HEK293 (cell line): ENCODE measurements at regions not wholly inside any gene's neighbourhood (a gene's known extent, or its start where the extent isn't known, plus 50 kb on each side); places are given as distances from the start of the nearest gene placed in this dataset.
A peak's percentile ranks its signal among the peaks of the same experiment; 100 is the strongest.

Source experiments
- CTCF ChIA-PET: fragments of 350-600 bp; formaldehyde crosslinking; extraction: SDS; loops from one replicate; lab custom pipeline; 2021; ENCODE audit warnings: antibody characterized with exemption; lab: Yijun Ruan, JAX
- POLR2A ChIA-PET: fragments of 300-600 bp; formaldehyde crosslinking; extraction: SDS; loops from one replicate; lab custom pipeline; 2020; ENCODE audit warnings: antibody characterized with exemption, inconsistent platforms; lab: Yijun Ruan, JAX
- H3K27ac ChIP-seq: fragments of 200-500 bp; sonication (Bioruptor generic); 2 replicates; pipeline ENCODE4 v1.5.1; 2014; ENCODE audit warnings: low read depth, low read length, control low read depth, inconsistent platforms; ENCODE audit errors: extremely low read depth
- H3K36me3 ChIP-seq, 2 experiments: fragments of 200-500 bp in 1 of 2; sonication (Bioruptor generic) in 1 of 2; 1 replicate in 1 of 2; 2 replicates in 1 of 2; pipeline ENCODE4 v1.5.1; 2014 to 2017; ENCODE audit warnings: inconsistent platforms in 2 of 2, low read length in 2 of 2; ENCODE audit not compliant: control insufficient read depth in 2 of 2, insufficient read depth in 1 of 2
- H3K4me1 ChIP-seq: fragments of 200-500 bp; sonication (Bioruptor generic); 2 replicates; pipeline ENCODE4 v1.5.1; 2014; ENCODE audit warnings: mild to moderate bottlenecking, low read length, inconsistent platforms; ENCODE audit not compliant: control insufficient read depth, insufficient read depth
- H3K4me3 ChIP-seq: 2 replicates; pipeline ENCODE4 v1.5.1; 2011; ENCODE audit warnings: low read depth, mild to moderate bottlenecking, control low read depth, low read length, moderate library complexity
- H3K9me3 ChIP-seq: fragments of 200-500 bp; sonication (Bioruptor generic); 2 replicates; pipeline ENCODE4 v1.5.1; 2014; ENCODE audit warnings: low read depth, low read length, inconsistent platforms; ENCODE audit not compliant: control insufficient read depth, insufficient read depth
- GFI1B ChIP-seq: fragments of 450-650 bp; formaldehyde crosslinking; IDR thresholded peaks from 2 replicates; pipeline ENCODE4 v1.5.1; 2016; ENCODE audit warnings: missing biosample characterization, missing genetic modification characterization
- HOXC10 ChIP-seq: sonication (generic); formaldehyde crosslinking; IDR thresholded peaks from 2 replicates; pipeline ENCODE4 v1.8.1; 2023; ENCODE audit warnings: mild to moderate bottlenecking, missing genetic modification reagents
- MEIS1 ChIP-seq: sonication (generic); formaldehyde crosslinking; IDR thresholded peaks from 2 replicates; pipeline ENCODE4 v1.8.1; 2022; ENCODE audit warnings: missing genetic modification reagents, mild to moderate bottlenecking, borderline replicate concordance
- MYNN ChIP-seq: fragments of 450-650 bp; formaldehyde crosslinking; IDR thresholded peaks from 2 replicates; pipeline ENCODE4 v1.5.1; 2016; ENCODE audit warnings: missing biosample characterization, missing genetic modification characterization, borderline replicate concordance
- RBAK ChIP-seq: fragments of 450-650 bp; formaldehyde crosslinking; IDR thresholded peaks from 2 replicates; pipeline ENCODE4 v1.5.1; 2016; ENCODE audit warnings: missing biosample characterization, missing genetic modification characterization
- REPIN1 ChIP-seq: fragments of 450-650 bp; formaldehyde crosslinking; IDR thresholded peaks from 2 replicates; pipeline ENCODE4 v1.5.1; 2017; ENCODE audit warnings: missing biosample characterization, missing genetic modification characterization, low read depth
- REST ChIP-seq: fragments of 450-650 bp; formaldehyde crosslinking; IDR thresholded peaks from 2 replicates; pipeline ENCODE4 v1.5.1; 2016; ENCODE audit warnings: missing biosample characterization, missing genetic modification characterization
- SP7 ChIP-seq: fragments of 450-650 bp; formaldehyde crosslinking; IDR thresholded peaks from 2 replicates; pipeline ENCODE4 v1.5.1; 2016; ENCODE audit warnings: missing biosample characterization, missing genetic modification characterization
- TCF7L2 ChIP-seq: IDR thresholded peaks from 2 replicates; pipeline ENCODE4 v1.6.1; 2011; ENCODE audit warnings: low read depth, mild to moderate bottlenecking, inconsistent platforms, low read length, moderate library complexity, borderline replicate concordance
- ZBTB44 ChIP-seq: fragments of 450-650 bp; IDR thresholded peaks from 2 replicates; pipeline ENCODE4 v1.5.1; 2018; ENCODE audit warnings: missing biosample characterization, mild to moderate bottlenecking, missing genetic modification characterization
- ZBTB8A ChIP-seq: fragments of 450-650 bp; formaldehyde crosslinking; IDR thresholded peaks from 2 replicates; pipeline ENCODE4 v1.5.1; 2016; ENCODE audit warnings: missing biosample characterization, missing genetic modification characterization
- ZFP41 ChIP-seq: fragments of 450-650 bp; formaldehyde crosslinking; IDR thresholded peaks from 2 replicates; pipeline ENCODE4 v1.5.1; 2016; ENCODE audit warnings: missing biosample characterization, missing genetic modification characterization, borderline replicate concordance
- ZNF214 ChIP-seq: fragments of 450-650 bp; formaldehyde crosslinking; IDR thresholded peaks from 2 replicates; pipeline ENCODE4 v1.5.1; 2017; ENCODE audit warnings: missing biosample characterization, mild to moderate bottlenecking, missing genetic modification characterization, borderline replicate concordance
- ZNF239 ChIP-seq: fragments of 450-650 bp; formaldehyde crosslinking; IDR thresholded peaks from 2 replicates; pipeline ENCODE4 v1.5.1; 2016; ENCODE audit warnings: missing biosample characterization, missing genetic modification characterization
- ZNF558 ChIP-seq: fragments of 450-650 bp; formaldehyde crosslinking; IDR thresholded peaks from 2 replicates; pipeline ENCODE4 v1.5.1; 2016; ENCODE audit warnings: missing biosample characterization, missing genetic modification characterization
- ZNF623 ChIP-seq: fragments of 450-650 bp; formaldehyde crosslinking; IDR thresholded peaks from 2 replicates; pipeline ENCODE4 v1.5.1; 2016; ENCODE audit warnings: missing biosample characterization, missing genetic modification characterization
- ZNF664 ChIP-seq: fragments of 450-650 bp; formaldehyde crosslinking; IDR thresholded peaks from 2 replicates; pipeline ENCODE4 v1.5.1; 2016; ENCODE audit warnings: missing biosample characterization, missing genetic modification characterization
- TF ChIP-seq, protein P1 (sequence below): fragments of 450-650 bp; formaldehyde crosslinking; IDR thresholded peaks from 2 replicates; pipeline ENCODE4 v1.5.1; 2017; ENCODE audit warnings: missing biosample characterization, mild to moderate bottlenecking, missing genetic modification characterization, moderate library complexity
- TF ChIP-seq, protein P2 (sequence below): fragments of 450-650 bp; formaldehyde crosslinking; IDR thresholded peaks from 2 replicates; pipeline ENCODE4 v1.5.1; 2017; ENCODE audit warnings: missing biosample characterization, missing genetic modification characterization
- TF ChIP-seq, protein P3 (sequence below): fragments of 450-650 bp; formaldehyde crosslinking; IDR thresholded peaks from 2 replicates; pipeline ENCODE4 v1.5.1; 2016; ENCODE audit warnings: missing biosample characterization, missing genetic modification characterization

DNA sequence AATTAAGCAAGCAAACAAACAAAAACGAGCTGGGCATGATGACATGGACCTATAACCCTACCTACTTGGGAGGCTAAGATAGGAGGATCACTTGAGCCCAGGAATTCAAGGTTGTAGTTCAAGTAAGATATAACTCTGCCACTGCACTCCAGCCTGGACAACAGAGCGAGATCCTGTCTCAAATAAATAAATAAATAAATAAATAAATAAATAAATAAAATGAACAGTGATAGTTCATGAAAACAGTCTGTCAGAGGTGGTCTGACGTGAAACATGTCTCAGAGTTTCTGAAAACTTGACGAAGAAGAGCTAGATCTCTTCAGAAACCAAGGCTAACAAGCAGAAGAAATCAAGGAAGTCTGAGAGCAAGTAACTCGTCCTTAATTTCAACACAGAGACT is 188.8 kb upstream of the GPC6 start (continued):
- no peak for TF ChIP-seq ZBTB44 (tag by site-specific recombination)
- TF ChIP-seq ZBTB8A (tag by site-specific recombination) = peak; percentile 59
- no peak for TF ChIP-seq GFI1B
- TF ChIP-seq ZFP41 = no peak
- 0 out of 2 replicates have a peak, but pooled peaks have one; percentile 28 for TF ChIP-seq ZNF558 (tag by site-specific recombination)
- TF ChIP-seq TCF7L2 = no peak
- peak; percentile 63 for TF ChIP-seq ZNF623 (tag by site-specific recombination)
- TF ChIP-seq, protein P1, sequence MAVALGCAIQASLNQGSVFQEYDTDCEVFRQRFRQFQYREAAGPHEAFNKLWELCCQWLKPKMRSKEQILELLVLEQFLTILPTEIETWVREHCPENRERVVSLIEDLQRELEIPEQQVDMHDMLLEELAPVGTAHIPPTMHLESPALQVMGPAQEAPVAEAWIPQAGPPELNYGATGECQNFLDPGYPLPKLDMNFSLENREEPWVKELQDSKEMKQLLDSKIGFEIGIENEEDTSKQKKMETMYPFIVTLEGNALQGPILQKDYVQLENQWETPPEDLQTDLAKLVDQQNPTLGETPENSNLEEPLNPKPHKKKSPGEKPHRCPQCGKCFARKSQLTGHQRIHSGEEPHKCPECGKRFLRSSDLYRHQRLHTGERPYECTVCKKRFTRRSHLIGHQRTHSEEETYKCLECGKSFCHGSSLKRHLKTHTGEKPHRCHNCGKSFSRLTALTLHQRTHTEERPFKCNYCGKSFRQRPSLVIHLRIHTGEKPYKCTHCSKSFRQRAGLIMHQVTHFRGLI (tag by site-specific recombination) = no peak
- TF ChIP-seq ZNF239 = no peak
- TF ChIP-seq ZNF664 (tag by site-specific recombination) = no peak
- no peak for TF ChIP-seq MYNN (tag by site-specific recombination)
- TF ChIP-seq HOXC10 (CRISPR knock-in tag) = no peak
- no peak for TF ChIP-seq ZNF214 (tag by site-specific recombination)
- TF ChIP-seq, protein P2, sequence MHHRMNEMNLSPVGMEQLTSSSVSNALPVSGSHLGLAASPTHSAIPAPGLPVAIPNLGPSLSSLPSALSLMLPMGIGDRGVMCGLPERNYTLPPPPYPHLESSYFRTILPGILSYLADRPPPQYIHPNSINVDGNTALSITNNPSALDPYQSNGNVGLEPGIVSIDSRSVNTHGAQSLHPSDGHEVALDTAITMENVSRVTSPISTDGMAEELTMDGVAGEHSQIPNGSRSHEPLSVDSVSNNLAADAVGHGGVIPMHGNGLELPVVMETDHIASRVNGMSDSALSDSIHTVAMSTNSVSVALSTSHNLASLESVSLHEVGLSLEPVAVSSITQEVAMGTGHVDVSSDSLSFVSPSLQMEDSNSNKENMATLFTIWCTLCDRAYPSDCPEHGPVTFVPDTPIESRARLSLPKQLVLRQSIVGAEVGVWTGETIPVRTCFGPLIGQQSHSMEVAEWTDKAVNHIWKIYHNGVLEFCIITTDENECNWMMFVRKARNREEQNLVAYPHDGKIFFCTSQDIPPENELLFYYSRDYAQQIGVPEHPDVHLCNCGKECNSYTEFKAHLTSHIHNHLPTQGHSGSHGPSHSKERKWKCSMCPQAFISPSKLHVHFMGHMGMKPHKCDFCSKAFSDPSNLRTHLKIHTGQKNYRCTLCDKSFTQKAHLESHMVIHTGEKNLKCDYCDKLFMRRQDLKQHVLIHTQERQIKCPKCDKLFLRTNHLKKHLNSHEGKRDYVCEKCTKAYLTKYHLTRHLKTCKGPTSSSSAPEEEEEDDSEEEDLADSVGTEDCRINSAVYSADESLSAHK (tag by site-specific recombination) = no peak
- TF ChIP-seq MEIS1 (CRISPR knock-in tag) = no peak
- no peak for TF ChIP-seq SP7 (tag by site-specific recombination)
- peak; percentile 57; the same call in 1 of the 2 replicates for TF ChIP-seq REST

DNA sequence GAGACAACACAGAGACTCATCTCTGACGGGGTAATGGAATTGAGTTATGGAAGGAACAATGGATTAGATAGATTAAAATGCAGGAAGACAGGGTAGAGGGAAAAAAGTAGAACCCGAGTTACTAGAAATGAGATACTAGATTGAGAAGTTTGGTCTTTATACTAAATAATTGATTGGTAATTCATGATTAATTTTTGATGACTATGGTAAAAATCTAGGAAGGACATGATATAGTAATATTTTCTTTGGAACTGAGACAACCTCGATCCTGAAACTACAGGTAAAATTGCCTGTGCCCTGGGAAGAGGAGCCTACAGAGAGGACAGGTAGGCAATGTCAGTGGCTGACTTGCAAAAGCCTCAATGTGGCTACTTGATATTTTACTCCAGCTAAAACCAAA is 188.4 kb upstream of the GPC6 start:
- Histone ChIP-seq H3K4me1 (no peaks in the 10 kb centered on the region), H3K27ac (no peak overlapping the region), H3K36me3 (no peaks in the 10 kb centered on the region), H3K9me3 (no peaks in the 10 kb centered on the region), H3K4me3 (no peak overlapping the region)
- no peak for TF ChIP-seq REPIN1 (tag by site-specific recombination)
- TF ChIP-seq RBAK (tag by site-specific recombination) = no peak
- TF ChIP-seq, protein P3, sequence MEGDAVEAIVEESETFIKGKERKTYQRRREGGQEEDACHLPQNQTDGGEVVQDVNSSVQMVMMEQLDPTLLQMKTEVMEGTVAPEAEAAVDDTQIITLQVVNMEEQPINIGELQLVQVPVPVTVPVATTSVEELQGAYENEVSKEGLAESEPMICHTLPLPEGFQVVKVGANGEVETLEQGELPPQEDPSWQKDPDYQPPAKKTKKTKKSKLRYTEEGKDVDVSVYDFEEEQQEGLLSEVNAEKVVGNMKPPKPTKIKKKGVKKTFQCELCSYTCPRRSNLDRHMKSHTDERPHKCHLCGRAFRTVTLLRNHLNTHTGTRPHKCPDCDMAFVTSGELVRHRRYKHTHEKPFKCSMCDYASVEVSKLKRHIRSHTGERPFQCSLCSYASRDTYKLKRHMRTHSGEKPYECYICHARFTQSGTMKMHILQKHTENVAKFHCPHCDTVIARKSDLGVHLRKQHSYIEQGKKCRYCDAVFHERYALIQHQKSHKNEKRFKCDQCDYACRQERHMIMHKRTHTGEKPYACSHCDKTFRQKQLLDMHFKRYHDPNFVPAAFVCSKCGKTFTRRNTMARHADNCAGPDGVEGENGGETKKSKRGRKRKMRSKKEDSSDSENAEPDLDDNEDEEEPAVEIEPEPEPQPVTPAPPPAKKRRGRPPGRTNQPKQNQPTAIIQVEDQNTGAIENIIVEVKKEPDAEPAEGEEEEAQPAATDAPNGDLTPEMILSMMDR (tag by site-specific recombination) = no peak
- POLR2A ChIA-PET = no interaction called here
- CTCF ChIA-PET = no interaction called here
